Ascending aorta (tissue), 2 donors: ENCODE measurements at regions not wholly inside any gene's neighbourhood (a gene's known extent, or its start where the extent isn't known, plus 50 kb on each side); places are given as distances from the start of the nearest gene placed in this dataset.

Experiments used
- DNase-seq, 2 donors: peaks; one replicate each; pipeline ENCODE4 v3.0.0-alpha.2; 2019; ENCODE audit warnings: low spot score in 2 of 2
- H3K27ac ChIP-seq, 2 donors: fragments of 200-600 bp; sonication (generic); one replicate each; pipeline ENCODE4 v1.5.1; 2016 to 2017; ENCODE audit warnings: mild to moderate bottlenecking in 1 of 2
- H3K27me3 ChIP-seq: fragments of 200-600 bp; sonication (generic); one replicate; pipeline ENCODE4 v1.5.1; 2017
- H3K36me3 ChIP-seq, 2 donors: fragments of 200-600 bp; sonication (generic); one replicate each; pipeline ENCODE4 v1.5.1; 2016
- H3K4me1 ChIP-seq, 2 donors: fragments of 200-600 bp; sonication (generic); one replicate each; pipeline ENCODE4 v1.5.1; 2016 to 2017; ENCODE audit warnings: mild to moderate bottlenecking in 1 of 2
- H3K4me3 ChIP-seq, 2 donors: fragments of 200-600 bp; sonication (generic); one replicate each; pipeline ENCODE4 v1.5.1; 2016 to 2017; ENCODE audit warnings: mild to moderate bottlenecking in 1 of 2
- H3K9me3 ChIP-seq, 2 donors: fragments of 200-600 bp; sonication (generic); one replicate each; pipeline ENCODE4 v1.5.1; 2016
- CTCF ChIP-seq, 3 experiments: fragments of 200-600 bp in 2 of 3; fragments of 450-650 bp in 1 of 3; sonication (generic) in 2 of 3; IDR thresholded peaks; one replicate each; pipeline ENCODE4 v1.5.1; 2016 to 2019; ENCODE audit warnings: antibody characterized with exemption in 3 of 3, mild to moderate bottlenecking in 1 of 3, moderate library complexity in 1 of 3
- intact Hi-C: fragments of 100-400 bp; cut with DNase I; formaldehyde crosslinking; loops from one replicate; pipeline ENCODE4 v1.15.1; 2023

DNA sequence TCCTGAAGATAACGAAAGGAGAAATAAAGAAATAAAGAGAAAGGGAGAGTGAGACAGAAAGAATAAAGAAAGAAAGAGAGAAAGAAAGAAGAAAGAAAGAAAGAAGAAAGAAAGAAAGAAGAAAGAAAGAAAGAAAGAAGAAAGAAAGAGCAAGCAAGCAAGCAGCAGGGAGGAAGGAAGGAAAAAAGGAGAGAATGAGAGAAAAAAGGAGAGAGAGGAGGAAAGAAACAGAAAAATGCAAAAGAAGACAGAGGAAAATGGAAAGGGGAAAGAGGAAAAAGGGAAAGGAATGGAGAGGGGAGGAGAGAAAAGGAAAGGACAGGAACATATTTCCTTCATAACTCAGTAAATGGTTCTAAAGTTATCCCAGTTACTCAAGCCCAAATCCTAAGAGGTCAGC, 978.8 kb upstream of the CDH9 start:
- intact Hi-C loops, result no loop called here
- no peaks in the 10 kb centered on the region for H3K4me1 ChIP-seq
- TF ChIP-seq CTCF (IDR thresholded peaks at IDR 0.05), result no peak
- H3K4me3 ChIP-seq, result no peak overlapping the region
- H3K9me3 ChIP-seq, result no peaks in the 10 kb centered on the region
- no peak for DNase-seq
- H3K27me3 ChIP-seq, result no peaks in the 10 kb centered on the region
- no peak overlapping the region for H3K27ac ChIP-seq
- no peaks in the 10 kb centered on the region for H3K36me3 ChIP-seq

- Histone ChIP-seq H3K4me1 (no peaks in the 10 kb centered on the region), H3K27me3 (no peaks in the 10 kb centered on the region), H3K36me3 (no peaks in the 10 kb centered on the region), H3K4me3 (no peak overlapping the region), H3K9me3 (no peaks in the 10 kb centered on the region), H3K27ac (no peak overlapping the region)
- TF ChIP-seq CTCF (IDR thresholded peaks at IDR 0.05), result no peak
- intact Hi-C loops, result no loop called here
- no peak for DNase-seq
Measured at GRCh38 chr5:28014779-28015178, 976.4 kb upstream of the CDH9 start.

GRCh38 chr5:28012538-28012937, 974.2 kb upstream of the CDH9 start:
- no peaks in the 10 kb centered on the region for H3K4me1 ChIP-seq
- no peaks in the 10 kb centered on the region for H3K27me3 ChIP-seq
- TF ChIP-seq CTCF (IDR thresholded peaks at IDR 0.05), result no peak
- DNase-seq, result no peak
- intact Hi-C loops, result no loop called here
- no peaks in the 10 kb centered on the region for H3K36me3 ChIP-seq
- H3K4me3 ChIP-seq, result no peak overlapping the region
- H3K27ac ChIP-seq, result no peak overlapping the region
- H3K9me3 ChIP-seq, result no peaks in the 10 kb centered on the region

DNA sequence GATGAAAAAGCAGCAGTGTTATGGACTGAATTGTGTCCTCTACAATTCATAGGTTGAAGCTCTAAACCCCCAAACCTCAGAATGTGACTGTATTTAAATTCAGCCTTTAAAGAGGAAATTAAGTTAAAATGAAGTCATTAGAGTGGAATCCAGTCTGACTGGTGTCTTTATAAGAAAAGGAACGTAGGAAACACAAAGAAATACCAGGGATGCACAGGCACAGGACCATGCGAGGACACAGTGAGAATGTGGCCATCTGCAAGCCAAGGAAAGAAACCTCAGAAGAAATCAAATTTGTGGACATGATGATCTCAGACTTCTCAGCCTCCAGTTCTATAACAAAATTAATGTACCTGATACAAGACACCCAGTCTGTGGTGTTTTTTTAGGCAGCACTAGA, 971.2 kb upstream of the CDH9 start:
- intact Hi-C loops, result no loop called here
- H3K9me3 ChIP-seq, result no peaks in the 10 kb centered on the region

GRCh38 chr5:27996665-27997064, 958.3 kb upstream of the CDH9 start:
- H3K27ac ChIP-seq, result no peak overlapping the region
- no peak overlapping the region for H3K4me3 ChIP-seq
- no peaks in the 10 kb centered on the region for H3K4me1 ChIP-seq
- no peaks in the 10 kb centered on the region for H3K27me3 ChIP-seq
- TF ChIP-seq CTCF (IDR thresholded peaks at IDR 0.05), result no peak
- intact Hi-C loops, result no loop called here
- no peak for DNase-seq
- H3K9me3 ChIP-seq, result no peaks in the 10 kb centered on the region
- H3K36me3 ChIP-seq, result no peaks in the 10 kb centered on the region

More for the DNA sequence above, 971.2 kb upstream of the CDH9 start:
- Histone ChIP-seq H3K27ac (no peak overlapping the region), H3K27me3 (no peaks in the 10 kb centered on the region), H3K36me3 (no peaks in the 10 kb centered on the region), H3K4me1 (no peaks in the 10 kb centered on the region), H3K4me3 (no peak overlapping the region)
- TF ChIP-seq CTCF (IDR thresholded peaks at IDR 0.05), result no peak
- no peak for DNase-seq

- no peak for TF ChIP-seq CTCF (IDR thresholded peaks at IDR 0.05)
- intact Hi-C loops, result no loop called here
- no peaks in the 10 kb centered on the region for H3K36me3 ChIP-seq
- no peak overlapping the region for H3K27ac ChIP-seq
- no peak for DNase-seq
- no peaks in the 10 kb centered on the region for H3K27me3 ChIP-seq
- no peak overlapping the region for H3K4me3 ChIP-seq
- no peaks in the 10 kb centered on the region for H3K4me1 ChIP-seq
- H3K9me3 ChIP-seq, result no peaks in the 10 kb centered on the region
Measured at GRCh38 chr5:27995867-27996266, 957.5 kb upstream of the CDH9 start.
